ENCODE measurements at regions not wholly inside any gene's neighbourhood (a gene's known extent, or its start where the extent isn't known, plus 50 kb on each side); places are given as distances from the start of the nearest gene placed in this dataset.
A peak's percentile ranks its signal among the peaks of the same experiment; 100 is the strongest.

DNA sequence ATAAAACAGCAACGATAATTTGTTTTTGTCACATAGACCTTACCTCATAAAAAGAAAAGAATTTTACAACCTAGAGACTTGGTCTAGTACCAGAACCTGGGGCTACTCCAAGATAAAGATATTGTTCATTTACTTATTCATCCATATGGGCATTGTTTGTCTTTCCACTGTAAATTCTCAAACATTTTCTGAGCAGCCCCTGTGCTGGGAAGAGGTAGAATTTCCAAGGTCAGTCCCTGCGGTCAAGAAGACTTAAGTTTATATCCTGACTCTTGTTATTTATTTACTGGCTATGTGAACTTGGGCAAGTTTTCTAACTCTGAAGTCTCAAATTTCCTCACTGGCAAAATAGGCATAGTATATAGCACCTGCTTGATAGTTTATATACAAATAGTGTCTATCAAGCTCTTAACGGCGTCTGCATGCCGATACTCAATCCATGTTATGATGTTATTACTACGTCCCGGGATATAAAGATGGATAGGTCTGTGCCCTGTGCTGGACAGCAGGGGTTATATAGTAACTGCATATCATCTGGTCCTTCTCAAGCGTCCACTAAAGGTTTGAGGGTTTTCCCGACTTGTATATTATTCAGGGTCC, 222.1 kb upstream of the TAPT1 start:
- POLR2A ChIA-PET: no interaction called here
- CTCF ChIA-PET: interaction anchor here (0.8 kb wide), 1 partner anchor 12 kb away, joined by 3 read pairs; no protein-coding TSS in a partner anchor
- ATAC-seq (no peak), FAIRE-seq (no peak), DNase-seq (ENCODE audit: low read depth in 1 of 2, low spot score in 1 of 2) (no peak)
- Histone ChIP-seq H3K4me1 (no peaks in the 10 kb centered on the region), H3K9me3 (no peaks in the 10 kb centered on the region), H3K27ac (no peak overlapping the region), H3K4me3 (no peak overlapping the region), H3K4me2 (no peak overlapping the region)
- TF ChIP-seq BCL3 (IDR thresholded peaks at IDR 0.05) (no peak), JUNB (IDR thresholded peaks at IDR 0.05) (no peak), FOXS1 (CRISPR knock-in tag; IDR thresholded peaks at IDR 0.05) (no peak), HOXB13 (CRISPR knock-in tag; IDR thresholded peaks at IDR 0.05; ENCODE audit: low read depth) (no peak), TFCP2L1 (CRISPR knock-in tag; IDR thresholded peaks at IDR 0.05) (no peak), HOXB5 (CRISPR knock-in tag; IDR thresholded peaks at IDR 0.05) (no peak), ZFP36 (IDR thresholded peaks at IDR 0.05; ENCODE audit: borderline replicate concordance, partially characterized antibody) (no peak), SMC3 (IDR thresholded peaks at IDR 0.05) (no peak)
- WGBS (ENCODE audit: missing lambda C conversion rate): 53% methylated on average over 9 of the region's 9 CpGs

- no peaks in the 10 kb centered on the region for H3K9me3 ChIP-seq
- H3K4me3 ChIP-seq: no peak overlapping the region
- POLR2A ChIA-PET: no interaction called here
- 2% methylated on average over 2 of the region's 2 CpGs for WGBS (ENCODE audit: missing lambda C conversion rate)
- TF ChIP-seq HES2 (IDR thresholded peaks at IDR 0.05) (no peak), SMC3 (IDR thresholded peaks at IDR 0.05) (peak; percentile 37; the same call in 1 of the 3 replicates), RNF2 (IDR thresholded peaks at IDR 0.05; ENCODE audit: borderline replicate concordance, low read depth) (no peak), RAD21 (conservative IDR thresholded peaks at IDR 0.05 in 1 of 2, IDR thresholded peaks at IDR 0.05 in 1 of 2) (peak in 1 of 2 experiments; percentile 25; a peak in 1 of 5 replicates), CTCF (IDR thresholded peaks at IDR 0.05) (peak; percentile 38)
- no peaks in the 10 kb centered on the region for H3K4me1 ChIP-seq
- FAIRE-seq: no peak
- no peak overlapping the region for H3K27ac ChIP-seq
- DNase-seq (ENCODE audit: low read depth in 1 of 2, low spot score in 1 of 2): peak; percentile 27 to 34
- H3K4me2 ChIP-seq: no peak overlapping the region
- ATAC-seq: peak in 1 of 2 experiments; percentile 68; a peak in 3 of 6 replicates
- CTCF ChIA-PET: interaction anchor here (0.6 to 1.9 kb wide), 7 partner anchors 9 to 348 kb away, joined by 3 to 14 read pairs (median 4); no protein-coding TSS in a partner anchor
Measured at GRCh38 chr4:16443504-16444088, 217.3 kb upstream of the TAPT1 start.

DNA sequence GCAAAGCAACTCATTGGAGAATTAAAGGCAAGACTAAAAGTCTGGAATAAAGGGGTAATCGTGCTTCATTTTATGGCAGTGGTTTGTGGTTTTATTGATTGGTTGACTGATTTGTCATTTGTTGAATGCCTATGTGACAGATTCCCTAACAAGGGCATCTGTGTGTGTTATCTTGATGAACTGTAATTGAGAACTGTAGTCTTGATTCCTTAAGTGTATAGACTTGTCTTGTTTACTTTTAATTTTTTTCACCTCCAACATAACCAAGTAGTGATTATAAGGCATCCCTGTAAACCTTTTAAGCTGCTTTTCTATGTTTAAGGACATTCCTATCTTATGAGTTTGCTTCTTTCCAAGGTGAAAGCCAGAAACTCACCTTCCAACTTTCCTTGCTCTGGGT, 216.0 kb upstream of the TAPT1 start:
- Histone ChIP-seq H3K27ac (no peak overlapping the region), H3K4me3 (no peak overlapping the region), H3K4me2 (no peak overlapping the region), H3K9me3 (no peaks in the 10 kb centered on the region), H3K4me1 (no peaks in the 10 kb centered on the region)
- 5% methylated on average over 1 of the region's 1 CpG for WGBS (ENCODE audit: missing lambda C conversion rate)
- FAIRE-seq (no peak), DNase-seq (ENCODE audit: low read depth in 1 of 2, low spot score in 1 of 2) (no peak), ATAC-seq (no peak)
- ChIA-PET POLR2A (no interaction called here), CTCF (interaction anchor here (0.7 kb wide), 1 partner anchor 8 kb away, joined by 3 read pairs; no protein-coding TSS in a partner anchor)
- TF ChIP-seq HOXB5 (CRISPR knock-in tag; IDR thresholded peaks at IDR 0.05) (no peak), EHMT2 (IDR thresholded peaks at IDR 0.05; ENCODE audit: low read depth) (no peak), ZFP36 (IDR thresholded peaks at IDR 0.05; ENCODE audit: borderline replicate concordance, partially characterized antibody) (no peak), TFCP2L1 (CRISPR knock-in tag; IDR thresholded peaks at IDR 0.05) (no peak), CBX2 (IDR thresholded peaks at IDR 0.05; ENCODE audit: borderline replicate concordance, low read depth) (no peak), POLR2A (IDR thresholded peaks at IDR 0.05; ENCODE audit: low read length) (no peak), MYC (IDR thresholded peaks at IDR 0.05; ENCODE audit: borderline replicate concordance, low read length) (no peak), HMGXB4 (CRISPR knock-in tag; IDR thresholded peaks at IDR 0.05; ENCODE audit: borderline replicate concordance) (no peak), CHD4 (IDR thresholded peaks at IDR 0.05; ENCODE audit: borderline replicate concordance) (no peak), RCOR1 (IDR thresholded peaks at IDR 0.05; ENCODE audit: low read depth, low read length) (no peak), NR3C1 (IDR thresholded peaks at IDR 0.05) (no peak), FOSL2 (IDR thresholded peaks at IDR 0.05) (no peak), FOSL2 (CRISPR knock-in tag; IDR thresholded peaks at IDR 0.05) (no peak), CEBPB (IDR thresholded peaks at IDR 0.05) (no peak), HDAC2 (IDR thresholded peaks at IDR 0.05) (no peak), FOXS1 (CRISPR knock-in tag; IDR thresholded peaks at IDR 0.05) (no peak), KDM5A (IDR thresholded peaks at IDR 0.05) (no peak), BCL3 (IDR thresholded peaks at IDR 0.05) (no peak), FOSB (CRISPR knock-in tag; IDR thresholded peaks at IDR 0.05) (no peak), MAZ (IDR thresholded peaks at IDR 0.05; ENCODE audit: borderline replicate concordance, low read depth, low read length) (no peak)
